Sigmoid colon (tissue), 6 donors: ENCODE measurements at regions not wholly inside any gene's neighbourhood (a gene's known extent, or its start where the extent isn't known, plus 50 kb on each side); places are given as distances from the start of the nearest gene placed in this dataset.

Experiments used
- DNase-seq: peaks from one replicate; pipeline ENCODE4 v3.0.0-alpha.2; 2019
- H3K27ac ChIP-seq, 4 donors: fragments of 200-600 bp; sonication (generic); one replicate each; pipeline ENCODE4 v1.5.1; 2016 to 2019; ENCODE audit warnings: mild to moderate bottlenecking in 1 of 4
- H3K27me3 ChIP-seq, 3 donors: fragments of 200-600 bp; sonication (generic); one replicate each; pipeline ENCODE4 v1.5.1; 2019; ENCODE audit warnings: mild to moderate bottlenecking in 1 of 3
- H3K36me3 ChIP-seq, 4 donors: fragments of 200-600 bp; sonication (generic); one replicate each; pipeline ENCODE4 v1.5.1; 2016 to 2019
- H3K4me1 ChIP-seq, 4 donors: fragments of 200-600 bp; sonication (generic); one replicate each; pipeline ENCODE4 v1.5.1; 2017 to 2019
- H3K4me3 ChIP-seq, 4 donors: fragments of 200-600 bp; sonication (generic); one replicate each; pipeline ENCODE4 v1.5.1; 2017 to 2019; ENCODE audit warnings: mild to moderate bottlenecking in 2 of 4, moderate library complexity in 1 of 4
- H3K9me3 ChIP-seq, 4 donors: fragments of 200-600 bp in 3 of 4; sonication (generic) in 3 of 4; one replicate each; pipeline versions ENCODE4 v1.5.1 to v1.6.1; 2013 to 2019
- CTCF ChIP-seq, 4 experiments: fragments of 450-650 bp in 3 of 4; fragments of 200-600 bp in 1 of 4; IDR thresholded peaks; one replicate each; pipeline ENCODE4 v1.5.1; 2016 to 2019; ENCODE audit warnings: antibody characterized with exemption in 4 of 4, mild to moderate bottlenecking in 3 of 4, moderate library complexity in 2 of 4
- EP300 ChIP-seq, 4 donors: sonication (generic); formaldehyde crosslinking; IDR thresholded peaks; one replicate each; pipeline ENCODE4 v1.6.1; 2017; ENCODE audit warnings: antibody characterized with exemption in 4 of 4
- POLR2A ChIP-seq, 2 donors: fragments of 450-650 bp; IDR thresholded peaks; one replicate each; pipeline ENCODE4 v1.6.1; 2016; ENCODE audit warnings: antibody characterized with exemption in 2 of 2, mild to moderate bottlenecking in 2 of 2, moderate library complexity in 2 of 2
- POLR2AphosphoS5 ChIP-seq, 4 donors: sonication (generic); formaldehyde crosslinking; IDR thresholded peaks; one replicate each; pipeline ENCODE4 v1.6.1; 2017; ENCODE audit warnings: antibody characterized with exemption in 4 of 4
- WGBS, 2 donors: extraction: QIAGEN DNeasy Blood & Tissue Kit; methylation state at CpG; one replicate each; pipeline ENCODE4 v1.1.7; 2013; 5-methylcytosine and 5-hydroxymethylcytosine counted together
- intact Hi-C: fragments of 100-400 bp; cut with DNase I; formaldehyde crosslinking; loops from one replicate; pipeline ENCODE4 v1.15.1; 2023
- donor health status: healthy with polysubstance abuse.
- donor health status: healthy.

DNA sequence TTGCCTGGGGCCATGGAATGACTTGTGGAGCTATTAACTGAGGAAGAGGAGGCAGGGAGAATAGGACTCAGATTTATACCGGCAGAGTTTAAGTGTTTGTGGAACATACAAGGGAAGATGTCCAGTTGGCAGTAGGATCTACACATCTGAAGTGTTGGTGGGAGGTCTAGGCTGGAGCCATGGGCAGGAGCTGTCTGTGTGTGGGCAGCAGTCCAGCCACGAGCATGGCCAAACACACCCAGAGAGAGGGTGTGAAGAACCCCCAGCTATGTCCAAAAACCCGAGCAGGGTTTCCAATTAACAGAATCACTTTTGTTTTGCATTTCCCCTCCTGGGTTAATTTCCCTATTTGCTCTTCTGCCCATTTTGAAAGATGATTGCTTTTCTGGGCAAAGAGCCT lies 393.7 kb downstream of the CDK5RAP2 start:
- Histone ChIP-seq H3K4me3 (no peak overlapping the region), H3K27me3 (no peaks in the 10 kb centered on the region), H3K36me3 (no peaks in the 10 kb centered on the region), H3K27ac (no peak overlapping the region), H3K9me3 (no peaks in the 10 kb centered on the region), H3K4me1 (no peaks in the 10 kb centered on the region)
- TF ChIP-seq POLR2A (IDR thresholded peaks at IDR 0.05) (no peak), CTCF (IDR thresholded peaks at IDR 0.05) (no peak), EP300 (IDR thresholded peaks at IDR 0.05) (no peak), POLR2AphosphoS5 (IDR thresholded peaks at IDR 0.05) (no peak)
- intact Hi-C loops: no loop called here
- WGBS, 2 donors: 40 to 59% methylated on average over 3 of the region's 3 CpGs
- no peak for DNase-seq

DNA sequence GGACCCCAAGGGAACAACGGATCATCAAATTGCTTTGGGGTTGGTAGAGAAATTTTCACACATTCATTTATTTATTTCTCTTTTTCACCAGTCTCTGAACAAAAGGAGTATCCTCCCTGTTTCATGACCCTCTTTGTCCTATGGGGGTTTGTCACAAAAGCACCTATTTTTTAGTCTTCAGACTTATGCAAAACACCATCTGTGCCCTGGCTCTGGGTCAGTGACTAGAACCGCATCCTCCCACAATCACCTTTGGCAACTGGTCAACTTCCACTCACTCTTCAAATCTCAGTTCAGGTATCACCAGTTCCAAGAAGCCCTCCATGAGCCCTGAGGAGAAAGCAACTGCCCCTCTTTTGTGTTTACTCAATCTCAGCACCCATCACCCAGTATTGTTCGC lies 395.7 kb downstream of the CDK5RAP2 start:
- intact Hi-C loops: no loop called here
- H3K27ac ChIP-seq: no peak overlapping the region
- H3K4me1 ChIP-seq: no peaks in the 10 kb centered on the region
- no peaks in the 10 kb centered on the region for H3K36me3 ChIP-seq
- WGBS, 2 donors: 54 to 63% methylated on average over 3 of the region's 3 CpGs
- no peak for DNase-seq
- no peak overlapping the region for H3K4me3 ChIP-seq
- no peaks in the 10 kb centered on the region for H3K9me3 ChIP-seq
- no peaks in the 10 kb centered on the region for H3K27me3 ChIP-seq
- TF ChIP-seq POLR2A (IDR thresholded peaks at IDR 0.05): no peak
- no peak for TF ChIP-seq CTCF (IDR thresholded peaks at IDR 0.05)
- TF ChIP-seq POLR2AphosphoS5 (IDR thresholded peaks at IDR 0.05): no peak

GRCh38 chr9:120183615-120184014 lies 396.4 kb downstream of the CDK5RAP2 start:
- no peak overlapping the region for H3K4me3 ChIP-seq
- H3K27me3 ChIP-seq: no peaks in the 10 kb centered on the region
- H3K4me1 ChIP-seq: no peaks in the 10 kb centered on the region
- intact Hi-C loops: no loop called here
- TF ChIP-seq POLR2AphosphoS5 (IDR thresholded peaks at IDR 0.05) (no peak), POLR2A (IDR thresholded peaks at IDR 0.05) (no peak), CTCF (IDR thresholded peaks at IDR 0.05) (no peak), EP300 (IDR thresholded peaks at IDR 0.05) (no peak)
- no peaks in the 10 kb centered on the region for H3K36me3 ChIP-seq
- no peak overlapping the region for H3K27ac ChIP-seq
- 60 to 63% methylated on average over 3 of the region's 3 CpGs for WGBS, 2 donors
- no peaks in the 10 kb centered on the region for H3K9me3 ChIP-seq
- DNase-seq: no peak

DNA sequence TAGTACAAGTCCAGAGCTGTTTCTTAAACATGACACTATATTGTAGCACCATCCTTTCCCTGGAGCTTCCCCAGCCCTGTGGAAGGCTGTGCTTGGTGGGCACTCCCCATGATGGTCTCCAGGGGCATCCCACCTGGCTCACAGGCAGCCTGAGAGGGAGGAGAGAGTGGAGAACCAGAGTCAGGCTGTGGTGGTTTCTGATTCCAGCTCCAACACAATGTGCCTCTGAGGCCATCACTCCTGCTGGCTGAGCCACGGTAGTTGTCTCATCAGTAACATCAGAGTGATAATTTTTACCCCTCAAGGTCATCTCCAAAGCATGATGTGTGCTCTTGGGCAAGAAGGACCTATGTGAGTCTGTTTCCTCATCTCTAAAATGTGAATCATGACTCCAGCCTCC lies 398.0 kb downstream of the CDK5RAP2 start:
- TF ChIP-seq CTCF (IDR thresholded peaks at IDR 0.05): no peak
- TF ChIP-seq POLR2AphosphoS5 (IDR thresholded peaks at IDR 0.05): no peak
- no peak for TF ChIP-seq POLR2A (IDR thresholded peaks at IDR 0.05)
- TF ChIP-seq EP300 (IDR thresholded peaks at IDR 0.05): no peak
- Histone ChIP-seq H3K4me1 (no peaks in the 10 kb centered on the region), H3K27me3 (no peaks in the 10 kb centered on the region), H3K27ac (no peak overlapping the region), H3K9me3 (peaks cover 0 to 4% (median 0%) of the 10 kb centered on the region in 4 donors), H3K4me3 (no peak overlapping the region), H3K36me3 (no peaks in the 10 kb centered on the region)
- 47 to 71% methylated on average over 1 of the region's 1 CpG for WGBS, 2 donors
- no peak for DNase-seq
- intact Hi-C loops: no loop called here

DNA sequence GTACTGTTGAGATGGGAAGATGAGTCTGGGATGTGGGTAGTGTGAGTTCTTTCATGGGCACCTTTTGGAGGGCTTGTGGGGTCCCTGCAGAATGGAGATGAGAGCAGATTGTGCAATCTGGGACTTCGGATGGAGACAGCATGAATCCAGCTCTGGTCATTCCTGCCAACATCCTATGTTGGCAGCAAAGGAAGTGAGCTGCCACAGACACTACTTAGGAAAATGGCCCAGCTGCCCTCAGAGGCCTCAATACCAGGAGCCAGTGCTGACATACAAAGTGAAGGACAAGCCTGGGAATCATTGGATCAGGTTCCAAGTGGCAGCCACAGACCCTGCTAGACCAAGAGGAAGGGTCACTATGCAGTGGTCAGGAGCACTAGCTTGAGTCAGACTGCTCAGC lies 402.8 kb downstream of the CDK5RAP2 start:
- Histone ChIP-seq H3K9me3 (peaks cover 0 to 4% (median 0%) of the 10 kb centered on the region in 4 donors), H3K4me3 (no peak overlapping the region), H3K4me1 (no peaks in the 10 kb centered on the region), H3K27me3 (no peaks in the 10 kb centered on the region), H3K27ac (no peak overlapping the region), H3K36me3 (no peaks in the 10 kb centered on the region)
- TF ChIP-seq CTCF (IDR thresholded peaks at IDR 0.05) (no peak), EP300 (IDR thresholded peaks at IDR 0.05) (no peak), POLR2A (IDR thresholded peaks at IDR 0.05) (no peak), POLR2AphosphoS5 (IDR thresholded peaks at IDR 0.05) (no peak)
- intact Hi-C loops: no loop called here
- DNase-seq: no peak
- WGBS, 2 donors: 90% methylated on average over 1 of the region's 1 CpG
